HG03066 (cell line): ENCODE measurements at regions not wholly inside any gene's neighbourhood (a gene's known extent, or its start where the extent isn't known, plus 50 kb on each side); places are given as distances from the start of the nearest gene placed in this dataset.

Source experiments
- ATAC-seq: cut with Tn5 transposase; IDR thresholded peaks from one replicate; pipeline ENCODE4 v1.9.1; 2021; ENCODE audit warnings: low read depth; ENCODE audit not compliant: unreplicated experiment

DNA sequence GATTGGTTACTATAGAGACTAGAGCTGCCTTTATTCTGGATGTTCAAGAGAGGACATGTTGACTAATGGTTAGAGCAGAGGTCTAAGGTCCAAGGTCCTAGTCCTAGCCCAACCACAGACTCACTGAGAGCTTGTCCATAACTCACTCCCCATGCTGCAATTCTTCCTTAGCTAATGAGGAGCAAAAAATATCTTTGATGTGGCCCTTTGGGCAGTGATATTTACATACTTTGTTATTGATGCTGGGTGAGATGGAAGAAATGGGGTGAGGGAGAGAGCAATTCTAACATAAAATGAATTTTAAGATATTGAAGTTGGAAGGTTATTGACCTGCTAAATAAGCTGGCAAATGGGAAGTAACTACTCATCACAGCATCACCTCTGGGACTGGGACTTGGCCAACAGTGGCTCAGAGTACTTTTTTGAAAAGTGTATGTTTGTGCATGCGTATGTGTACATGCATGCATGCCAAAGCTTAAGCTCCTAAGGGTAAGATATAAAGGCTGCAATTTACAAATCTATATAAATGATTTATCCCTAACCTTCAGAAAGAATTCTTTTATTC lies 58.0 kb upstream of the ANKRD55 start:
- no peak for ATAC-seq

DNA sequence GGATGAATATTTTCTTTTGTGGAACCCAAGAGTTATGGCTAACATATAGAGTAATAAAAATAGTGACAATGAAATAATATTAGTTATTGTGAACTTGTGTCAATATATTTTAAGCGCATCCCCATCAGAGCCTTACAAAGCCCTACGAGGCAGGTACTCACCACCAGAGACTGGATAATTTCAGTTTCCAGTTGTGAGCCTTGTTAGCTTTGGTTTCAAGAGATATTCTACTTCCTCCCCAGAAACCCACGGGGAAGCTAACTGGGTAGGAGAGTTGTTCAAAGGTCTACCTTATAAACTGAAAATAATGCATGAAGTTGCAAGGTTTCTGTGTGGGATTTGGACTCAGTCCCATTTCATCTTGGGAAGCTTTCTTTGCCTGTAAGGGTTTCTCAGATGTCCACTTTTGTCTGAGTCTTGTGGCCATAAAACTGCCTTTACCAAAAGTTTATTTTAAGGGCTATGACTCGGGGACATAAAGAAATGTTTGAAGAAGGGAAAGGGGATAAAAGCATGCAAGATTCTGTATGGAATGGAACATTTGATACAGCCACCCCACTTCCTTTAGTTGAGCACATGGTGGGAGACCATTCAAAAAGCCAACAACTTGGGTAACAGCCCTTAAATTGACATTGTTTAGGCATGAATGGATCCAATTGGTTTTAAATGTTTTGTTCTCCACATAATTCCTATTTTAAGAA lies 57.4 kb upstream of the ANKRD55 start:
- no peak for ATAC-seq

DNA sequence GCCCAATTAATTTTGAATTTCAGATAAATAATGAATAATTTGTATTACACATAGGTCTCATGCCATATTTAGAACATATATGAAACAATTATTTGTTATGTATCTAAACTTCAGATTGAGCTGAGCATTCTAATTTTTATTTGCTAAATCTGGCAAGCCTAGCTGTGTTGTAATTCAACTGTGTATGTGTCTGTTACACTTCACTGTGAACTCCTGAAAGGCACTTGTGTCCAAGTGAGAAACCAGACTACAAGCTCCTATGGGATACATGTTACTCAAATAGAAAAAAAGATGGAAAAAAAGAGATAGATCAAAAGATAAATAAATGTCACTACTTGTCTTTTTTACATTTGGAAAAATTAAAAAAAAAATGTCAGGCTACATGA lies 56.5 kb upstream of the ANKRD55 start:
- ATAC-seq = no peak

DNA sequence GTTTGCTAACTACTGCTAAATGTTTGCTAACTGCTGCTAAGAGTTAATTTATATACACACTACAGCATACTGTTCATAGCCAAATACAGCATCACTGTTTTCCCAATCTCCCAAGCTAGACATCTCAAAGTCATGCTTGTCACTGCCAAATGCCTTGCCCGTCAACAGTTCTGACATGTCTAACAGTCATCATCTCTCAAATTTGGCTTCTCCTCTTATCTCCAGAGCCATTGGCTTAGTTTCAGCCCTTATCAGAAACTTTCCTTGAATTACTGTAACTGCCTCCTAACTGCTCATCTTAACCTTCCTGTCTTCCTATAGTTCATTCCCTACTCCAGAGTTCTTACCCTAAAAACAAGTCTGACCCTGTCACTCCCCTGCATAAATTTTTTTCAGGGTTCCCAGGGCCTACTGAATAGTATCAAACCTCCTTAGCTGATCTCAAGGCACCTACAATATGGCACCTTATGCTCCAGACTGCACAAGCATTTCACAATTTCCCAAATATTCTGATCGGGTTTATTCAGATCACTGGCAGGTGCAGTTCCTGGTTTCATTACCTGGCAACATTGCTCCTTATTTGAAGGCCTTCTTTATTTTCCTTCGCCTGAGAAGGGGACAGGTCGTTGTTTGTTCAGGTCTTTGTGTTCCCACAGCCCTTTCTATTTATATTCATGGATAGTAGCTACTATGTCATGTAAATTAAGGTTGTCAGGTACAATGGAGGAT lies 55.9 kb upstream of the ANKRD55 start:
- ATAC-seq = no peak

DNA sequence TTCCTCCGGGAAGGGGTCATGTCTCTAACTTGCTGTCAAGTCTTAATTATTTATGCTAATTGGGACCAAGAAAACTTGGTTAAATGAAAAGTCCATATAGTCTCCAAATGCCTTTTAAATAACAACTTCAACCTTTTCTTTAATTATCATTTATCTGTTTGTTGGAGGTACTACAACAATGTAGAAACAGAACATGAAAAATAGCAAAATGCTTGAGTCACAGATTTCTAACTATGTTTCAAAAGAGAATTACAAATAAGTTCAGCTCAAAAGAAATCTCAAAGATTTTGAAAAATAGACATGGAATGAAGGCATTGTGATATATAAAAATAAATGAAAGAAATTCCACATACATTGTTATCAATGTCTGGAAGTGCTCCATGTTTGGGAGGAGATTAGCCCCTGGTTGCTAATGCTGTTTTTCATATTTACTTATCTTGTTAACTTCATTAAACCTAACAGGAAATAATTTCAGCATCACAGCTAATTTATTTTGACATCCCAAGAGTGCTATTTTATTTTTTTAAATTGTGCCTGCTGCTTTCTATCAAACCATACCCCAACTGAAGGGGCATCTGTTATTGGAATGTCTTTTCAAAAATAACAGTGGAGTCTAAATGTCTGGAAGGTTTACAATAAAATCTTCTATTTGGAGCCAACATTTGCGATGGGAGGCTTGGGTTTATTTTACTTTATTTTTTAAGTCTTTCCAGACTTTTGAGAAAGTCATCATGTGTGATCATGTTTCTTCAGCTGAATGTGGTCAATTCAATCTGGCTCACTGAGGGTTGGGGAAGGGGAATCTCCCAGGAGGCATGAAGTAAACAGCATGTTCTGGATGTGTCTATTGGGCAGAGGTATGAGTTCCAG lies 53.1 kb upstream of the ANKRD55 start:
- ATAC-seq = no peak

DNA sequence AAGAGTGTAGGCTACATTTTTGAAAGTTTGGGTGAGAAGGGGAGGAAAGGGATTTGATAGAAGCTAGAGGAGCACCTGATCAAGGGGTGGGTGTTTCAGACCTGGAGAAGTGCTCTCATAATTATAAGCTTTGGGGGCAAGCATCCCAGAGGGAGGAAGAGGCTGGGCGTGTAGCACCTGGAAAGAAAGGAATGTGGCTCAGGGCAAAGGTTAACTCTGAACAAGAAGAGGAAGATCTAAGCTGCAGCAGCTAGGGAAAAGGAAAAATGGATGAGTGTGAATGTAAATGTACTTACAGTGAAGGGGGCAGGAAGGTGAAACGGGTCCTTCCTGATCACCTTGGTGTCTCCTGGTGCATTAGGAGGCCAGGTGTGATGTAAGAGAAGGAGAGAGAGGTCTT lies 49.8 kb upstream of the ANKRD55 start:
- ATAC-seq = no peak
